ENCODE measurements at regions not wholly inside any gene's neighbourhood (a gene's known extent, or its start where the extent isn't known, plus 50 kb on each side); places are given as distances from the start of the nearest gene placed in this dataset.
"Not testable (repeated sequence)": the region's sequence is repeated elsewhere in the genome, so short reads cannot be mapped to it uniquely, and the experiment has no call there.

GRCh38 chr3:6421666-6422445 is 439.1 kb upstream of the GRM7 start:
- no peak overlapping the region for H3K4me3 ChIP-seq (ENCODE audit: low read depth, poor library complexity, severe bottlenecking)
- DNase-seq (ENCODE audit: low spot score in 2 of 2): no peak
- no peak for TF ChIP-seq POLR2A (IDR thresholded peaks at IDR 0.05)
- no peak for TF ChIP-seq CTCF (IDR thresholded peaks at IDR 0.05)
- intact Hi-C loops (cut with DNase I; ENCODE audit: low total_unique reads): no loop called here
- WGBS, 2 donors: 55 to 59% methylated on average over 4 of the region's 4 CpGs

- intact Hi-C loops (cut with DNase I; ENCODE audit: low total_unique reads): no loop called here
Observed at GRCh38 chr3:6425289-6425820, 435.6 kb upstream of the GRM7 start.

GRCh38 chr3:6428276-6428675 is 432.6 kb upstream of the GRM7 start:
- intact Hi-C loops (cut with DNase I; ENCODE audit: low total_unique reads); DNase-seq (ENCODE audit: low spot score in 2 of 2); H3K4me3 ChIP-seq (ENCODE audit: low read depth, poor library complexity, severe bottlenecking): not testable (repeated sequence)
- WGBS, 2 donors: 94 to 96% methylated on average over 2 of the region's 2 CpGs

More at GRCh38 chr3:6425289-6425820, 435.6 kb upstream of the GRM7 start:
- DNase-seq (ENCODE audit: low spot score in 2 of 2): no peak
- H3K4me3 ChIP-seq (ENCODE audit: low read depth, poor library complexity, severe bottlenecking): no peak overlapping the region
- TF ChIP-seq POLR2A (IDR thresholded peaks at IDR 0.05) (no peak), CTCF (IDR thresholded peaks at IDR 0.05) (no peak)
- 91 to 92% methylated on average over 6 of the region's 6 CpGs for WGBS, 2 donors

GRCh38 chr3:6435951-6436350 is 425.0 kb upstream of the GRM7 start:
- no peak for TF ChIP-seq CTCF (IDR thresholded peaks at IDR 0.05)
- no peak for TF ChIP-seq POLR2A (IDR thresholded peaks at IDR 0.05)
- WGBS, 2 donors: 86 to 91% methylated on average over 1 of the region's 1 CpG
- no peak overlapping the region for H3K4me3 ChIP-seq (ENCODE audit: low read depth, poor library complexity, severe bottlenecking)
- intact Hi-C loops (cut with DNase I; ENCODE audit: low total_unique reads): no loop called here
- DNase-seq (ENCODE audit: low spot score in 2 of 2): no peak

- H3K4me3 ChIP-seq (ENCODE audit: low read depth, poor library complexity, severe bottlenecking): no peak overlapping the region
- 50 to 58% methylated on average over 3 of the region's 3 CpGs for WGBS, 2 donors
- DNase-seq (ENCODE audit: low spot score in 2 of 2): no peak
- TF ChIP-seq CTCF (IDR thresholded peaks at IDR 0.05) (no peak), POLR2A (IDR thresholded peaks at IDR 0.05) (no peak)
- intact Hi-C loops (cut with DNase I; ENCODE audit: low total_unique reads): no loop called here
Observed at GRCh38 chr3:6437631-6438030, 423.3 kb upstream of the GRM7 start.

GRCh38 chr3:6438031-6438430 is 422.9 kb upstream of the GRM7 start:
- DNase-seq (ENCODE audit: low spot score in 2 of 2): no peak
- 72 to 77% methylated on average over 3 of the region's 3 CpGs for WGBS, 2 donors
- intact Hi-C loops (cut with DNase I; ENCODE audit: low total_unique reads): no loop called here
- no peak overlapping the region for H3K4me3 ChIP-seq (ENCODE audit: low read depth, poor library complexity, severe bottlenecking)
- no peak for TF ChIP-seq POLR2A (IDR thresholded peaks at IDR 0.05)
- no peak for TF ChIP-seq CTCF (IDR thresholded peaks at IDR 0.05)
